GM21526 (cell line): ENCODE measurements at regions not wholly inside any gene's neighbourhood (a gene's known extent, or its start where the extent isn't known, plus 50 kb on each side); places are given as distances from the start of the nearest gene placed in this dataset.
"Not testable (repeated sequence)": the region's sequence is repeated elsewhere in the genome, so short reads cannot be mapped to it uniquely, and the experiment has no call there.

ENCODE experiments used
- ATAC-seq: cut with Tn5 transposase; IDR thresholded peaks from one replicate; pipeline ENCODE4 v1.9.1; 2021; ENCODE audit warnings: moderate library complexity; ENCODE audit not compliant: unreplicated experiment, low FRiP score

GRCh38 chr6:4281341-4282293, 146.2 kb upstream of the ECI2 start:
- peak; percentile 97 for ATAC-seq

GRCh38 chr6:4280707-4281106, 145.3 kb upstream of the ECI2 start:
- no peak for ATAC-seq

GRCh38 chr6:4280031-4280430, 144.7 kb upstream of the ECI2 start:
- no peak for ATAC-seq

GRCh38 chr6:4274382-4275082, 139.2 kb upstream of the ECI2 start:
- no peak for ATAC-seq

- no peak for ATAC-seq
These were observed 137.6 kb upstream of the ECI2 start for GRCh38 chr6:4272996-4273395.

DNA sequence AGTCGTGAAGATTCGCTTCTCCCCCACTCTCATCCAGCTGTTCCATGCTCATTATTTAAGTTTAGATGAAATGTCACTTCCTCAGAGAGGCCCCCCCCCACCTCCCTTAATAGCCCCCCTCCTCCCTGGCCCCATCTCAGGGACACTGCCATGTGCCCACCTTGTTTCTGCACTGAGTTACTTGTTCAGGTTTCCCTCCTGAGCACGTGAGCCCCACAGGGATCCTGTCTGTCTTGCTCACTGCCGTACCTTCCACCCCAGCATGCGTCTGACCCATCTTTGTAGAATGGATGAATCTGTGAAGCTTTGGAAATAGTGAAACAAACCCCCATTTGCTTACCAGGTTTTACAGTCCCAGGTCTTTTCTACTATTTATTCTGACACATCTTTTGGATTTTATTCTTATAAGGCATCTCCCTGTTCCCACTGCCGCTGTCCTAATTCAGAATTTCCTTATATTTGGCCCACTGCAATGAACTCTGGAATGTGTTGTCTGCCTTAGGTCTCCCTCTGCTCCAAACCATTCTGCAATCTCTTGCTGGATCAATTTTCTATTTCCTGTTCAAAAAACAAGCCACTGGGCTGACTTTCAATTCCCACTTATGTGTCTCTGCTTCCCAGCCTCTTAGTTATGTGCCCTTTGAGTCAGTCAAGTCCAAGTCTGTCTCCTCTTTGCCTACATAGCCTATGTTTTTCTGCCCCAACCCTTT, 136.5 kb upstream of the ECI2 start:
- ATAC-seq = no peak

DNA sequence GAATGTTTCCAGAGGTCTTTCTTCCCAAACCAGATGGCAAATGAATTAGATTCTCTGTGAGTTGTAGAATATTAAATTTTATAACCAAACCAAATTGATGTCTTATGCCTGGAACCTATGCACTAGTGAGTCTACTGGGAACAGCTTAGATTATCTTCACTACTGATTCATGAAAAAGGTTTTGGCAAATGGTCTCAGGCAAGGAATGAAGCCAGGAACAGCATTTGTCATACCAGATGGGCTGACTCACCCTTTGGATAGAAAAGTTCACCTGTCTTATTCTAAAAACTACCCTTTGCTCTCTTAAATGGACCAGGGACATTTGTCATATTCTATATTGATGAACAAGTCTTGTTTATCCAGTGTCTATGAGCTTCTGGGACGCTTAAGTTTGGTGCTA, 135.4 kb upstream of the ECI2 start:
- no peak for ATAC-seq

GRCh38 chr6:4270001-4270400, 134.6 kb upstream of the ECI2 start:
- no peak for ATAC-seq

GRCh38 chr6:4268171-4268570, 132.8 kb upstream of the ECI2 start:
- no peak for ATAC-seq

DNA sequence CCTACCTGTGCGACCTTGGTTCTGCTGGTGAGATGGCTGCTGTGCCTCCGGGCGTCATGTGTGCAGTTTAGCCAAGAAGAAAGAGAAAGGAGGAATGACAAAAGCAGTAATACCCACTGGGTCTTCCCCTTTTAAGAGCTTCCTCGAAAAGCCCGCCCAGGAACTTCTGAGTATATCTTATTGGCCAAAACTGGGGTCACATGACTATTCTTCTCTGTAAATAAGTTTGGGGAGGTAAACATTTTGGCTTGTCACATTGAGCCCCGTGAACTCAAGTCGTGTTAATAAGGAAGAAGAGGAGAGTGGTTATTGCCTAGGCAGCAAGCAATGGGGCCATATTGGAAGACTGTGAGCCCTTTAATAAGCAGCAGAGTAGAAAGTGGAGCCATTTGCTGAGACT, 130.4 kb upstream of the ECI2 start:
- no peak for ATAC-seq

DNA sequence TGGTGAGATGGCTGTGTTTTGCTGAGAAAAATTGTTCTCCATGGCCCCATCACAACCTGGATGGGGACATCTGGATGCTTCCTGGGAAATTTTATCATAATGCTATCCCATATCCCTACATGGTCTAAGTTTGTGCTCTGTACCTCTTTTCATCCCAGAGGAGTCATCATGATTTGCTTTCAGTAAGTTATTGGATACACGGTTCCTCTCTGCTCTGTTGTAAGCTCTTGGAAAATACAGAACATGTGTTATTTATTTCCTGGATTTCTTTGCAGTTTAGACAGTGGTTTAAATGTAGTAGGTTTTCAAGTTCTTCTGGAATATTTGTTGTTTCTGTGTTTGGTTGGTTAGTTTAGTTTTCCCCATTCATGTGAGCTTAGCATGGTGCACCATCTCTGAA, 129.2 kb upstream of the ECI2 start:
- no peak for ATAC-seq

DNA sequence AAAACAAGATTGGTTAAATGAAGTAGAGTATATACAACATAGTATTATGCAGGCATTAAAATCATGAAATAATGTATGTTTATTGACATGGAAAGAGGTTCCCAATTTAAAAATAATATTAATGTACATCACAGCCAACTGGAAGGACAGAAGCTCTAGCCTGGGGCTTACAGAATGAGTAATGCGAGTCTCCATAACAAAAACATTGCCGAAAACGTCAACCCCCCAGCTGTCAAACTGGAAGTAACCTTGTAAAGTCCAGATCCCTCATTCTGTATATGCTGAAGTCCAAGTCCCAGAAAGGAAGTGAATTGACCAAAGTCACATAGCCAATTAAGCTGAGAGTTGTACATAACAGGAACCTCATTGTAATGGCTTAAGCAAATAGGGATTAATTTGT, 128.7 kb upstream of the ECI2 start:
- no peak for ATAC-seq

DNA sequence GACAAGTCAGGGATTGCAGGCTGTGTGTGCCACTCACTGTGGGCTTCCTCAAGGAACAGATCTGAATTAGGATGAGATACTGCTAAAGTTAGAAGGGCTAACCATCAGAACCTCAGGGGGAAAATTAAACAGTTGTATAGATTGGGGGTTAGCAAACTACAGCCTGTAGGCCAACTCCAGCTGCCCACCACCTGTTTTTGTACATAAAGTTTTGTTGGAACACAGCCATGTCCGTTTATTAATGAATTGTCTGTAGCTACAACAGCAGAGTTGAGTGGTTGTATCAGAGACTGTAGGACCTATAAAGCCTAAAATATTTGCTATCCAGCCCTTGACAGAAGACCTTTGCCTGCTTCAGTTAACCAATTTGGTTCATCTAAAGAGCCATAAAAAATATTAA, 127.2 kb upstream of the ECI2 start:
- ATAC-seq = no peak

DNA sequence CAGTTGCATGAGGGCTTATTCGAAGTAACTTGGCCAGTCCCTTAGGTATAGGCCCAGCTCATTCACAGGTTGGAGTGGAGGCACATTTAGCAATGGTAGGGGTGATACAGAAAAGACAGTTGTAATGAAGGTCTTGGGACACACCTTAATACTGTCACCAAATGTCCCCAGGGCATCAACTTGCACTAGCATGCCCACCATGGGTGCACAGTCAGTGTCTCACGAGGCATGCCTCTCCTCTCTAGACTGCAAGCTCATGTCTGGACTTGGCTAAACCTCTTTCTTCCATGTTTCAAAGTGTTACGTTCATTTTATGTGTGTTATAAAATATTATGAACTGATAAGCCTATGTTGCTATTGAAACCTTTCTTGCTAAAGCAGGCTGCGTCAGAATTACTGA, 124.0 kb upstream of the ECI2 start:
- no peak for ATAC-seq

- ATAC-seq = no peak
These were observed 123.4 kb upstream of the ECI2 start for GRCh38 chr6:4258733-4259132.

DNA sequence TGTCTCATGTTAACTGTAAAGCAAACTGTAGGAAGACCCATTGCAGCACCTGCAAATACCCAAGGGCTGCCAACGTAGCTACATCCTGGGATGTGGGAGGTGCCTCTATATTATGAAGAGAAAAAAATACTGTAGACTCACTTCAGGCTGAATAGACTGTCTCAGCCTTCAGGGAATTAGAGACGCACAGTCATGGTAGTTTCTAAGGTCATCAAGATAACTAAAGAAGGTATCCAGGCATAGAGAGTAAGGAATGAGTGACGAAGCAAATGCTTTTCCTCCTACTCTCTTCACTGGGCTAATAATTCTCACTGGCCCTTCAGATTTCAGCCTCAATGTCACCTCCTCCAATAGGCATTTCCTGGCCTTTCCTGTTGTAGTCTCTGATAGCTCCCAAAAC, 121.6 kb upstream of the ECI2 start:
- ATAC-seq = no peak

GRCh38 chr6:4253604-4254231, 118.3 kb upstream of the ECI2 start:
- no peak for ATAC-seq

GRCh38 chr6:4252445-4252844, 117.1 kb upstream of the ECI2 start:
- ATAC-seq = not testable (repeated sequence)

GRCh38 chr6:4250645-4251044, 115.3 kb upstream of the ECI2 start:
- ATAC-seq = no peak

DNA sequence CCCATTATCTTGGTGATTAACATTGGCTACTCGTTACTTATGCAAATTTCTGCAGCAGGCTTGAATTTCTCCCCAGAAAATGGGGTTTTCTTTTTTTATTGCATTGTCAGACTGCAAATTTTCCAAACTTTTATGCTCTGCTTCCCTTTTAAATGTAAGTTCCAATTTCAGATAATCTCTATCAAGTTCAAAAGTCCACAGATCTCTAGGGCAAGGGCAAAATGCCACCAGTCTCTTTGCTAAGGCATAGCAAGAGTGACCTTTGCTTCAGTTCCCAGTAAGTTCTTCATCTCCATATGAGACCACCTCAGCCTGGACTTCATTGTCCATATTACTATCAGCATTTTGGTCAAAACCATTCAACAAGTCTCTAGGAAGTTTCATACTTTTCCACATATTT, 108.5 kb upstream of the ECI2 start:
- ATAC-seq = not testable (repeated sequence)

DNA sequence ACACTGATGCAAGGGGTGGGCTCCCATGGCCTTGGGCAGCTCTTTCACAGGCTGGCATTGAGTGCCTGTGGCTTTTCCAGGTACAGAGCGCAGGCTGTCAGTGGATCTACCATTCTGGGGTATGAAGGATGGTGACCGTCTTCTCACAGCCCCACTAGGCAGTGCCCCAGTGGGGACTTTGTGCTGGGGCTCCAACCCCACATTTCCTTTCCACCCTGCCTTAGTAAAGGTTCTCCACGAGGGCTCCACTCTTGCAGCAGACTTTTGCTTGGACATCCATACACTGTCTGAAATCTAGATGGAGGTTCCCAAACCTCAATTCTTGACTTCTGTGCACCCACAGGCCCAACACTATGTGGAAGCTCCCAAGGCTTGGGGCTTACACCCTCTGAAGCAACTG, 107.9 kb upstream of the ECI2 start:
- ATAC-seq = no peak
